ENCODE measurements at regions not wholly inside any gene's neighbourhood (a gene's known extent, or its start where the extent isn't known, plus 50 kb on each side); places are given as distances from the start of the nearest gene placed in this dataset.

GRCh38 chr1:70635868-70636267 is 224.8 kb downstream of the CTH start:
- TF ChIP-seq POLR2A (IDR thresholded peaks at IDR 0.05) (no peak), CTCF (IDR thresholded peaks at IDR 0.05) (no peak)
